ENCODE measurements at regions not wholly inside any gene's neighbourhood (a gene's known extent, or its start where the extent isn't known, plus 50 kb on each side); places are given as distances from the start of the nearest gene placed in this dataset.

DNA sequence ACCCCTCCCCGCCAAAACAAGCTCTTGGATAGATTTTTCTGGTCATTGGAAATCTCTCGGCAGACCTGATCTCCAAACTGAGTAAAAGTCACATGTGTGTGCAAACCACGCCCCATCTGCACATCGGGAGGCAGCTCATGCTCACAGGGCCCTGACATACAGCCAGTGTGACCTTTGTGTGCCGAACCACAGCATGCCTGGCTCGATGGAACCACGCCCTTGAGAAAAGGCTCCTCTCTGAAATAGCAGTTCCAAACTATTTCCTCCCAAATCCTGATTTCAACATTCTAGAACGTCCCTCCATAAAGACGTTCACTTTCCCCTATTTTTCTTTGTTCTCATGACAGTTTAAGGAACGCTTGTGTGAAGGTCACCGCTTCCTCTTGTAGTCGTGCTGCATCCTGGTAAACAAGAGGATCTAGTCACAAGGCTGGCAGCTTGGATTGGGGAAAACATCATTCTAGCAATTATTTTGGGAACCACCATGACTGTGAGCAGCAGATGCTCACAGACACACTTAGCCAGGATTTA is 59.3 kb upstream of the MAP4K4 start:
- no peak for DNase-seq (ENCODE audit: low spot score)
- H3K4me3 ChIP-seq: no peak overlapping the region
- H3K9me2 ChIP-seq (replicated peaks; ENCODE audit: insufficient read depth): no peaks in the 10 kb centered on the region
- no peak overlapping the region for H3K4me2 ChIP-seq
- WGBS (ENCODE audit: low lambda C conversion rate, missing lambda C conversion rate): 89% methylated on average over 12 of the region's 12 CpGs
- TF ChIP-seq, protein P1, sequence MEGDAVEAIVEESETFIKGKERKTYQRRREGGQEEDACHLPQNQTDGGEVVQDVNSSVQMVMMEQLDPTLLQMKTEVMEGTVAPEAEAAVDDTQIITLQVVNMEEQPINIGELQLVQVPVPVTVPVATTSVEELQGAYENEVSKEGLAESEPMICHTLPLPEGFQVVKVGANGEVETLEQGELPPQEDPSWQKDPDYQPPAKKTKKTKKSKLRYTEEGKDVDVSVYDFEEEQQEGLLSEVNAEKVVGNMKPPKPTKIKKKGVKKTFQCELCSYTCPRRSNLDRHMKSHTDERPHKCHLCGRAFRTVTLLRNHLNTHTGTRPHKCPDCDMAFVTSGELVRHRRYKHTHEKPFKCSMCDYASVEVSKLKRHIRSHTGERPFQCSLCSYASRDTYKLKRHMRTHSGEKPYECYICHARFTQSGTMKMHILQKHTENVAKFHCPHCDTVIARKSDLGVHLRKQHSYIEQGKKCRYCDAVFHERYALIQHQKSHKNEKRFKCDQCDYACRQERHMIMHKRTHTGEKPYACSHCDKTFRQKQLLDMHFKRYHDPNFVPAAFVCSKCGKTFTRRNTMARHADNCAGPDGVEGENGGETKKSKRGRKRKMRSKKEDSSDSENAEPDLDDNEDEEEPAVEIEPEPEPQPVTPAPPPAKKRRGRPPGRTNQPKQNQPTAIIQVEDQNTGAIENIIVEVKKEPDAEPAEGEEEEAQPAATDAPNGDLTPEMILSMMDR (IDR thresholded peaks at IDR 0.05; ENCODE audit: poor library complexity): no peak
- TF ChIP-seq EZH2 (IDR thresholded peaks at IDR 0.05; ENCODE audit: borderline replicate concordance) (no peak), EZH2phosphoT487 (IDR thresholded peaks at IDR 0.05; ENCODE audit: low read depth, severe bottlenecking, unreplicated experiment) (no peak)
- H3K36me3 ChIP-seq (replicated peaks; ENCODE audit: insufficient read depth, low read depth): no peaks in the 10 kb centered on the region
- no peak overlapping the region for H2AFZ ChIP-seq
- H3K27ac ChIP-seq: no peak overlapping the region
- no peaks in the 10 kb centered on the region for H3K27me3 ChIP-seq
- H3K9me3 ChIP-seq (ENCODE audit: low read depth): no peaks in the 10 kb centered on the region
- no peaks in the 10 kb centered on the region for H3K4me1 ChIP-seq (ENCODE audit: insufficient read depth)
- H4K20me1 ChIP-seq (ENCODE audit: insufficient read depth, poor library complexity, severe bottlenecking): no peaks in the 10 kb centered on the region
- no peaks in the 10 kb centered on the region for H3K79me2 ChIP-seq

DNA sequence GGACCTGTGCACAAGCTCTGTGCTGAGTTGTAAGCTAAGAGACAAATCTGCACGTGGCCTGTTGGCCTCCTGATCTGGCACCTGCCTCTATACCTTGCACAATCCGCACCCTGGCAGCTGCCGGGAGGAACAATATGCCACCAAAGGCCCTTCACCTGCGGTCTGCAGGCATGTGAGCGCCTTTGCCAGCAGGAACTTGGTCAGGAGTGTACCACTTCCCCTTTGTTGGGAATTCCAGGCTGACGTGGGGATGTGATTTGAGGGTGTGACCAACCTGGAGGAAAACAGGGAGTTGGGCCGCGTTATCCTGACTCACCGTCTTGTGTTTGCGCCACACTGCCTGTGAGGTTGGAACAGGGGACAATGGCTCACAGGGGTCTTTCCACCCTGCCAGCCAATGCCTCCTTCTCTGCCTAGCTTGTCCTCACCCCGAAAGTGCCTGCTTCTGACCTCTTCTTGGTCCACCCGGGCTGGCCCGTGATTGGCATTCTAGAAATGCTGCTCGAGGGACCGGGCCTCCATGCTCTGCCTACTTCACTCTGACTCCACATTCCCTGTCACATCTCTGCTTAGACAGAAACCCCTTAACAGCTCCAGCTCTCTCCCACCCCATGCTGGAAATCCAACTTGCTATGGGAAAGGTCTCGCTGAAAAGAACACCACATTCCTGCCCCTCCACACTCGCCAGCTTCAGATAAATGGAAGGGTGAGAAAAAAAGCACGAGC is 67.1 kb upstream of the MAP4K4 start:
- H3K4me3 ChIP-seq: no peak overlapping the region
- no peaks in the 10 kb centered on the region for H3K79me2 ChIP-seq
- no peak for TF ChIP-seq EZH2phosphoT487 (IDR thresholded peaks at IDR 0.05; ENCODE audit: low read depth, severe bottlenecking, unreplicated experiment)
- TF ChIP-seq, protein P1 (IDR thresholded peaks at IDR 0.05; ENCODE audit: poor library complexity): no peak
- TF ChIP-seq EZH2 (IDR thresholded peaks at IDR 0.05; ENCODE audit: borderline replicate concordance): no peak
- no peaks in the 10 kb centered on the region for H3K4me1 ChIP-seq (ENCODE audit: insufficient read depth)
- H2AFZ ChIP-seq: no peak overlapping the region
- H3K27ac ChIP-seq: no peak overlapping the region
- H3K4me2 ChIP-seq: no peak overlapping the region
- no peaks in the 10 kb centered on the region for H3K9me2 ChIP-seq (replicated peaks; ENCODE audit: insufficient read depth)
- WGBS (ENCODE audit: low lambda C conversion rate, missing lambda C conversion rate): 92% methylated on average over 18 of the region's 18 CpGs
- no peaks in the 10 kb centered on the region for H4K20me1 ChIP-seq (ENCODE audit: insufficient read depth, poor library complexity, severe bottlenecking)
- H3K36me3 ChIP-seq (replicated peaks; ENCODE audit: insufficient read depth, low read depth): no peaks in the 10 kb centered on the region
- H3K9me3 ChIP-seq (ENCODE audit: low read depth): no peaks in the 10 kb centered on the region
- no peaks in the 10 kb centered on the region for H3K27me3 ChIP-seq
- DNase-seq (ENCODE audit: low spot score): no peak

DNA sequence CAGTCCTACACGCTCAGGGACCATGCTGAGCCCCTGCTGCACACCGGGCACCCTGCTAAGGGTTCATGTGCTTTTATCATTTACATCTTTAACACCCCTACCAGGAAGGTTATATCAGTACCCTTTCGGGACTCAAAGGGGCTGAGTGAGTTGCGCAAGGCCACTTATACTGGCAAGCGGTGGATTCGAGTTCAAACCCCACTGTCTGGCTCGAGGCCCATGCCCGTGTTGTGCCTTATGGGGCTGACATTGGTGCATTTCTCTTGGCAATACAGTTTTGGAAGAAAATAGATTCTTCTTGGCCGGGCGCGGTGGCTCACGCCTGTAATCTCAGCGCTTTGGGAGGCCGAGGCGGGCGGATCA is 69.5 kb upstream of the MAP4K4 start:
- H3K4me2 ChIP-seq: no peak overlapping the region
- no peaks in the 10 kb centered on the region for H3K9me2 ChIP-seq (replicated peaks; ENCODE audit: insufficient read depth)
- no peaks in the 10 kb centered on the region for H3K36me3 ChIP-seq (replicated peaks; ENCODE audit: insufficient read depth, low read depth)
- H3K9me3 ChIP-seq (ENCODE audit: low read depth): no peaks in the 10 kb centered on the region
- H3K4me3 ChIP-seq: no peak overlapping the region
- H3K4me1 ChIP-seq (ENCODE audit: insufficient read depth): no peaks in the 10 kb centered on the region
- no peak for DNase-seq (ENCODE audit: low spot score)
- H3K27ac ChIP-seq: no peak overlapping the region
- 98% methylated on average over 16 of the region's 16 CpGs for WGBS (ENCODE audit: low lambda C conversion rate, missing lambda C conversion rate)
- TF ChIP-seq, protein P1 (IDR thresholded peaks at IDR 0.05; ENCODE audit: poor library complexity): no peak
- TF ChIP-seq EZH2phosphoT487 (IDR thresholded peaks at IDR 0.05; ENCODE audit: low read depth, severe bottlenecking, unreplicated experiment): no peak
- TF ChIP-seq EZH2 (IDR thresholded peaks at IDR 0.05; ENCODE audit: borderline replicate concordance): no peak
- no peaks in the 10 kb centered on the region for H3K27me3 ChIP-seq
- H3K79me2 ChIP-seq: no peaks in the 10 kb centered on the region
- no peaks in the 10 kb centered on the region for H4K20me1 ChIP-seq (ENCODE audit: insufficient read depth, poor library complexity, severe bottlenecking)
- H2AFZ ChIP-seq: no peak overlapping the region
